DOHH2 (cell line): ENCODE measurements at regions not wholly inside any gene's neighbourhood (a gene's known extent, or its start where the extent isn't known, plus 50 kb on each side); places are given as distances from the start of the nearest gene placed in this dataset.

Source experiments
- H3F3A ChIP-seq: fragments of 200-600 bp; sonication (generic), shearing (Covaris generic); 2 replicates; pipeline ENCODE4 v1.6.0; 2016; ENCODE audit warnings: antibody characterized with exemption, mild to moderate bottlenecking; ENCODE audit not compliant: control insufficient read depth, insufficient read depth
- H3K27ac ChIP-seq: fragments of 200-600 bp; sonication (generic); 2 replicates; pipeline ENCODE4 v1.5.1; 2014; ENCODE audit warnings: low read depth, mild to moderate bottlenecking, low read length, moderate library complexity
- H3K27me3 ChIP-seq: fragments of 200-600 bp; sonication (generic); 2 replicates; pipeline ENCODE4 v1.6.1; 2014; ENCODE audit warnings: mild to moderate bottlenecking, low read length, mixed read lengths; ENCODE audit not compliant: control insufficient read depth
- H3K36me3 ChIP-seq: fragments of 200-600 bp; sonication (generic); 2 replicates; pipeline ENCODE4 v1.6.1; 2014; ENCODE audit warnings: mild to moderate bottlenecking, low read length, moderate library complexity, mixed read lengths; ENCODE audit not compliant: control insufficient read depth
- H3K4me1 ChIP-seq: fragments of 200-600 bp; sonication (generic); 2 replicates; pipeline ENCODE4 v1.6.1; 2014; ENCODE audit warnings: mild to moderate bottlenecking, low read length, mixed read lengths; ENCODE audit not compliant: control insufficient read depth
- H3K4me2 ChIP-seq: fragments of 200-600 bp; sonication (generic); 2 replicates; pipeline ENCODE4 v1.6.0; 2014; ENCODE audit warnings: mild to moderate bottlenecking, low read length, moderate library complexity
- H3K4me3 ChIP-seq: fragments of 200-600 bp; sonication (generic); 2 replicates; pipeline ENCODE4 v1.5.1; 2014; ENCODE audit warnings: mild to moderate bottlenecking, low read length, mixed read lengths
- H3K79me2 ChIP-seq: fragments of 200-600 bp; sonication (generic); 2 replicates; pipeline ENCODE4 v1.6.1; 2014; ENCODE audit warnings: mild to moderate bottlenecking, low read length, mixed read lengths; ENCODE audit not compliant: control insufficient read depth
- H3K9me2 ChIP-seq: fragments of 200-600 bp; sonication (generic); replicated peaks from 2 replicates; pipeline ENCODE4 v1.6.1; 2014; ENCODE audit warnings: mild to moderate bottlenecking, low read length, mixed read lengths; ENCODE audit not compliant: control insufficient read depth
- H3K9me3 ChIP-seq: fragments of 200-600 bp; sonication (generic); 2 replicates; pipeline ENCODE4 v1.6.1; 2014; ENCODE audit warnings: antibody characterized with exemption, low read length, mixed read lengths; ENCODE audit not compliant: control insufficient read depth, insufficient read depth
- H4K20me1 ChIP-seq: fragments of 200-600 bp; sonication (generic); 2 replicates; pipeline ENCODE4 v1.6.0; 2014; ENCODE audit warnings: low read depth, mild to moderate bottlenecking, antibody characterized with exemption, low read length, moderate library complexity; ENCODE audit not compliant: control insufficient read depth, insufficient read depth
- CTCF ChIP-seq: fragments of 200-600 bp; sonication (generic); IDR thresholded peaks from one replicate; pipeline ENCODE4 v1.5.1; 2014; ENCODE audit warnings: antibody characterized with exemption, mild to moderate bottlenecking, low read depth, low read length; ENCODE audit not compliant: poor library complexity, severe bottlenecking
- EZH2phosphoT487 ChIP-seq: fragments of 200-600 bp; sonication (generic); IDR thresholded peaks from 2 replicates; pipeline ENCODE4 v1.6.1; 2017; ENCODE audit warnings: borderline replicate concordance, mild to moderate bottlenecking, antibody characterized with exemption, low read length, moderate library complexity, mixed read lengths

DNA sequence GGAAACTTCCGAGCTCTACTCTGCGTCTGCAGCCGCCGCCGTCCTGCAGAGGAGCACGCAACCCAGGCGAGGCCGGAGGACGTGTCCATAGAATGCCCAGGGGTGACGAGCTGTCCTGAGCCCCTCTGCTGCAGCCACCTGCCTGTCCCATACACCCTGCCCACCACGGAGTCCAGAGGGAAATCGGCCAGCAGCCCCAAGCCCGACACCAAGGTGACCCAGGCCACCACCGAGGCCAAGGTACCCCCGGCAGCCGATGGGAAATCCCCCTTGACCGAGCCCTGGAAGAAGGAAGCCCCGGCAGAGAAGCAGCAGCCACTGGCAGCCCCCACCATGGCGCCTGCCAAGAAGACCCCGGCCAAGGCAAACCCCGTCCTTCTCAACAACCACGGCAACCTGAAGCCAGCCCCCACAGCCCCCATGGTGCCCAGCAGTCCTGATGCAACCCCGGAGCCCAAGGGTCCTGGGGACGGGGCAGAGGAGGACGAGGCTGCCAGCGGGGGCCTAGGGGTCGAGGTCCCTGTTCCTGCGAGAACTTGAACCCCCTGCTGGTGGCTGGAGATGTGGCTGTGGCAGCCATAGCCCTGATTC is 128.7 kb upstream of the C14orf180 start:
- Histone ChIP-seq H3K27me3 (peaks cover 8% of the 10 kb centered on the region; the same call in 1 of the 2 replicates), H3K79me2 (no peaks in the 10 kb centered on the region), H3K36me3 (no peaks in the 10 kb centered on the region), H3K9me2 (no peaks in the 10 kb centered on the region), H3K27ac (no peak overlapping the region), H3K9me3 (no peaks in the 10 kb centered on the region), H3F3A (no peaks in the 10 kb centered on the region), H4K20me1 (no peaks in the 10 kb centered on the region), H3K4me2 (no peak overlapping the region), H3K4me3 (no peak overlapping the region), H3K4me1 (peaks cover 6% of the 10 kb centered on the region)
- no peak for TF ChIP-seq EZH2phosphoT487
- no peak for TF ChIP-seq CTCF

GRCh38 chr14:104451474-104451873 is 128.1 kb upstream of the C14orf180 start:
- H3K4me2 ChIP-seq: no peak overlapping the region
- H3K9me3 ChIP-seq: no peaks in the 10 kb centered on the region
- H3K79me2 ChIP-seq: no peaks in the 10 kb centered on the region
- TF ChIP-seq CTCF: no peak
- no peak for TF ChIP-seq EZH2phosphoT487
- H3K4me3 ChIP-seq: no peak overlapping the region
- no peaks in the 10 kb centered on the region for H3F3A ChIP-seq
- no peak overlapping the region for H3K27ac ChIP-seq
- no peaks in the 10 kb centered on the region for H3K9me2 ChIP-seq
- peaks cover 8% of the 10 kb centered on the region; the same call in 1 of the 2 replicates for H3K27me3 ChIP-seq
- no peaks in the 10 kb centered on the region for H4K20me1 ChIP-seq
- peaks cover 6% of the 10 kb centered on the region for H3K4me1 ChIP-seq
- no peaks in the 10 kb centered on the region for H3K36me3 ChIP-seq

GRCh38 chr14:104458845-104459244 is 120.7 kb upstream of the C14orf180 start:
- TF ChIP-seq EZH2phosphoT487 (no peak), CTCF (no peak)
- no peaks in the 10 kb centered on the region for H3K9me3 ChIP-seq
- no peaks in the 10 kb centered on the region for H3F3A ChIP-seq
- no peaks in the 10 kb centered on the region for H3K9me2 ChIP-seq
- no peak overlapping the region for H3K4me2 ChIP-seq
- H3K27me3 ChIP-seq: peaks cover 3% of the 10 kb centered on the region; the same call in 1 of the 2 replicates
- H3K27ac ChIP-seq: no peak overlapping the region
- H3K4me1 ChIP-seq: peaks cover 6% of the 10 kb centered on the region
- no peaks in the 10 kb centered on the region for H3K36me3 ChIP-seq
- no peaks in the 10 kb centered on the region for H3K79me2 ChIP-seq
- no peaks in the 10 kb centered on the region for H4K20me1 ChIP-seq
- H3K4me3 ChIP-seq: no peak overlapping the region
